Breast epithelium (tissue), 3 donors: ENCODE measurements at regions not wholly inside any gene's neighbourhood (a gene's known extent, or its start where the extent isn't known, plus 50 kb on each side); places are given as distances from the start of the nearest gene placed in this dataset.
"Not testable (repeated sequence)": the region's sequence is repeated elsewhere in the genome, so short reads cannot be mapped to it uniquely, and the experiment has no call there.

Experiments used
- POLR2A ChIP-seq: fragments of 450-650 bp; IDR thresholded peaks from one replicate; pipeline ENCODE4 v1.6.1; 2016; ENCODE audit warnings: antibody characterized with exemption, mild to moderate bottlenecking, moderate library complexity
- POLR2AphosphoS5 ChIP-seq, 3 donors: sonication (generic); formaldehyde crosslinking; IDR thresholded peaks; one replicate each; pipeline ENCODE4 v1.6.1; 2017; ENCODE audit warnings: antibody characterized with exemption in 3 of 3
- TF ChIP-seq, protein P1 (sequence below), 3 donors: fragments of 450-650 bp; IDR thresholded peaks; one replicate each; pipeline ENCODE4 v1.5.1; 2016 to 2017; ENCODE audit warnings: antibody characterized with exemption in 3 of 3, mild to moderate bottlenecking in 3 of 3, moderate library complexity in 3 of 3

DNA sequence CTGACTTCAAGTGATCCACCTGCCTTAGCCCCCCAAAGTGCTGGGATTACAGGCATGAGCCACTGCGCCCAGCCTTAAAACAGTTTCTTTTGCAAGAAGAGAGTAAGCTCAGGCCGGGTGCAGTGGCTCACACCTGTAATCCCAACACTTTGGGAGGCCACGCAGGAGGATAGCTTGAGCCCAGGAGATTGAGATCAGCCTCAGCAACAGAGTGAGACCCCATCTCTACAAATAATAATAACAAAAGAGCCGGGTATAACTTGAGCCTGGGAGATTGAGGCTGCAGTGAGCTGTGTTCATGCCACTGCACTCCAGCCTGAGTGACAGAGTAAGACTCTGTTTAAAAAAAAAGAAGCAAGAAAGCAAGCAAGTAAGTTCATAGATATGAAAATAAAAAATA, 482.9 kb downstream of the FAT4 start:
- TF ChIP-seq POLR2AphosphoS5 (IDR thresholded peaks at IDR 0.05); POLR2A: not testable (repeated sequence)
- TF ChIP-seq, protein P1, sequence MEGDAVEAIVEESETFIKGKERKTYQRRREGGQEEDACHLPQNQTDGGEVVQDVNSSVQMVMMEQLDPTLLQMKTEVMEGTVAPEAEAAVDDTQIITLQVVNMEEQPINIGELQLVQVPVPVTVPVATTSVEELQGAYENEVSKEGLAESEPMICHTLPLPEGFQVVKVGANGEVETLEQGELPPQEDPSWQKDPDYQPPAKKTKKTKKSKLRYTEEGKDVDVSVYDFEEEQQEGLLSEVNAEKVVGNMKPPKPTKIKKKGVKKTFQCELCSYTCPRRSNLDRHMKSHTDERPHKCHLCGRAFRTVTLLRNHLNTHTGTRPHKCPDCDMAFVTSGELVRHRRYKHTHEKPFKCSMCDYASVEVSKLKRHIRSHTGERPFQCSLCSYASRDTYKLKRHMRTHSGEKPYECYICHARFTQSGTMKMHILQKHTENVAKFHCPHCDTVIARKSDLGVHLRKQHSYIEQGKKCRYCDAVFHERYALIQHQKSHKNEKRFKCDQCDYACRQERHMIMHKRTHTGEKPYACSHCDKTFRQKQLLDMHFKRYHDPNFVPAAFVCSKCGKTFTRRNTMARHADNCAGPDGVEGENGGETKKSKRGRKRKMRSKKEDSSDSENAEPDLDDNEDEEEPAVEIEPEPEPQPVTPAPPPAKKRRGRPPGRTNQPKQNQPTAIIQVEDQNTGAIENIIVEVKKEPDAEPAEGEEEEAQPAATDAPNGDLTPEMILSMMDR (IDR thresholded peaks at IDR 0.05): not testable (repeated sequence)
